IMR-90 (cell line): ENCODE measurements at regions not wholly inside any gene's neighbourhood (a gene's known extent, or its start where the extent isn't known, plus 50 kb on each side); places are given as distances from the start of the nearest gene placed in this dataset.
A peak's percentile ranks its signal among the peaks of the same experiment; 100 is the strongest.

ENCODE experiments used
- ATAC-seq: fragments of 200-7000 bp; cut with Tn5 transposase; 2 replicates; pipeline ENCODE4 v1.9.1; 2020; ENCODE audit warnings: low read depth, mild to moderate bottlenecking, moderate library complexity
- BruUV-seq: library from RNA; stranded (reverse); fragments of 400-500 nt; replicated peaks from 2 replicates; lab custom pipeline; 2021; lab: Mats Ljungman, UMichigan
- CTCF ChIA-PET: fragments of 300-600 bp; formaldehyde crosslinking; extraction: SDS; loops from one replicate; lab custom pipeline; 2021; ENCODE audit warnings: antibody characterized with exemption; lab: Yijun Ruan, JAX
- POLR2A ChIA-PET: fragments of 300-600 bp; sonication (Branson Sonifier 250); formaldehyde crosslinking; loops from one replicate; lab custom pipeline; 2022; ENCODE audit warnings: antibody characterized with exemption; ENCODE audit not compliant: unreplicated experiment; lab: Charles Lee
- DNase-seq: peaks from one replicate; pipeline ENCODE4 v3.0.0; 2013
- H2AFZ ChIP-seq: replicated peaks from 2 replicates; pipeline ENCODE3; 2013; ENCODE audit warnings: low read length, mild to moderate bottlenecking; ENCODE audit not compliant: poor library complexity
- H2AK5ac ChIP-seq: 2 replicates; pipeline ENCODE4 v1.6.1; 2013; ENCODE audit warnings: low read depth, low read length, inconsistent platforms
- H2AK9ac ChIP-seq: replicated peaks from 2 replicates; pipeline ENCODE3; 2013; ENCODE audit warnings: mild to moderate bottlenecking, low read depth, low read length, moderate library complexity; ENCODE audit not compliant: poor library complexity
- H2BK120ac ChIP-seq: 2 replicates; pipeline ENCODE4 v1.6.1; 2013; ENCODE audit warnings: low read depth, low read length, inconsistent platforms
- H2BK15ac ChIP-seq: 3 replicates; pipeline ENCODE4 v1.6.1; 2013; ENCODE audit warnings: low read depth, low read length, inconsistent platforms
- H2BK20ac ChIP-seq: 2 replicates; pipeline ENCODE4 v1.6.1; 2013; ENCODE audit warnings: low read depth, mild to moderate bottlenecking, inconsistent platforms, low read length, moderate library complexity
- H2BK5ac ChIP-seq: 2 replicates; pipeline ENCODE4 v1.6.1; 2013; ENCODE audit warnings: mild to moderate bottlenecking, low read depth, low read length, inconsistent platforms; ENCODE audit not compliant: poor library complexity, severe bottlenecking
- H3K14ac ChIP-seq: replicated peaks from 2 replicates; pipeline ENCODE4 v1.6.1; 2013; ENCODE audit warnings: low read depth, low read length, inconsistent platforms
- H3K18ac ChIP-seq: 2 replicates; pipeline ENCODE4 v1.6.1; 2013; ENCODE audit warnings: low read depth, low read length, control low read depth
- H3K23ac ChIP-seq: 2 replicates; pipeline ENCODE4 v1.6.1; 2013; ENCODE audit warnings: low read depth, low read length, inconsistent platforms
- H3K27ac ChIP-seq: 2 replicates; pipeline ENCODE4 v1.5.1; 2013; ENCODE audit warnings: mild to moderate bottlenecking, control low read depth, low read length; ENCODE audit not compliant: insufficient read depth
- H3K27me3 ChIP-seq: 2 replicates; pipeline ENCODE4 v1.6.1; 2013; ENCODE audit warnings: low read length; ENCODE audit not compliant: control insufficient read depth, insufficient read depth
- H3K36me3 ChIP-seq: 2 replicates; pipeline ENCODE4 v1.6.1; 2013; ENCODE audit warnings: low read length, mixed read lengths; ENCODE audit not compliant: control insufficient read depth, insufficient read depth
- H3K4ac ChIP-seq: 2 replicates; pipeline ENCODE4 v1.6.1; 2013; ENCODE audit warnings: low read depth, low read length, inconsistent platforms
- H3K4me1 ChIP-seq: 2 replicates; pipeline ENCODE4 v1.6.1; 2013; ENCODE audit warnings: low read length, mixed read lengths; ENCODE audit not compliant: control insufficient read depth, insufficient read depth
- H3K4me2 ChIP-seq: 2 replicates; pipeline ENCODE4 v1.6.1; 2013; ENCODE audit warnings: low read depth, mild to moderate bottlenecking, control low read depth, low read length, moderate library complexity
- H3K4me3 ChIP-seq: 2 replicates; pipeline ENCODE4 v1.5.1; 2013; ENCODE audit warnings: low read depth, mild to moderate bottlenecking, control low read depth, low read length, moderate library complexity; ENCODE audit not compliant: insufficient read depth
- H3K56ac ChIP-seq: 2 replicates; pipeline ENCODE4 v1.6.1; 2013; ENCODE audit warnings: low read length, inconsistent platforms; ENCODE audit not compliant: insufficient read depth; ENCODE audit errors: extremely low read depth
- H3K79me1 ChIP-seq, 2 experiments: 2 replicates each; pipeline ENCODE4 v1.6.1; 2013; ENCODE audit warnings: low read length in 2 of 2, inconsistent platforms in 1 of 2, low read depth in 1 of 2
- H3K9ac ChIP-seq: 2 replicates; pipeline ENCODE4 v1.6.1; 2013; ENCODE audit warnings: low read depth, low read length, control low read depth
- H3K9me1 ChIP-seq: 2 replicates; pipeline ENCODE4 v1.6.1; 2013; ENCODE audit warnings: low read length, inconsistent platforms; ENCODE audit not compliant: insufficient read depth
- H3K9me3 ChIP-seq: 2 replicates; pipeline ENCODE4 v1.6.1; 2013; ENCODE audit warnings: low read length; ENCODE audit not compliant: control insufficient read depth, insufficient read depth
- H4K20me1 ChIP-seq: 2 replicates; pipeline ENCODE4 v1.6.1; 2013; ENCODE audit warnings: low read length, inconsistent platforms; ENCODE audit not compliant: insufficient read depth
- H4K5ac ChIP-seq: 2 replicates; pipeline ENCODE4 v1.6.1; 2013; ENCODE audit warnings: mild to moderate bottlenecking, low read depth, low read length, control low read depth
- H4K8ac ChIP-seq, 2 experiments: 2 replicates each; pipeline ENCODE4 v1.6.1; 2013; ENCODE audit warnings: low read depth in 2 of 2, low read length in 2 of 2, control low read depth in 1 of 2, inconsistent platforms in 1 of 2
- H4K91ac ChIP-seq: 2 replicates; pipeline ENCODE4 v1.6.1; 2013; ENCODE audit warnings: low read depth, low read length, inconsistent platforms; ENCODE audit not compliant: insufficient read depth
- MXI1 ChIP-seq: IDR thresholded peaks from 2 replicates; pipeline ENCODE4 v1.6.1; 2012; ENCODE audit warnings: low read depth, mild to moderate bottlenecking, low read length, moderate library complexity, borderline replicate concordance
- WGBS, 2 experiments: methylation state at CpG; one replicate each; pipeline versions ENCODE4 v1.1.5 to v1.1.7; 2013; ENCODE audit warnings: missing lambda C conversion rate in 2 of 2; ENCODE audit not compliant: insufficient read length in 1 of 2; ENCODE audit errors: extremely low coverage in 2 of 2; 5-methylcytosine and 5-hydroxymethylcytosine counted together
- dilution Hi-C: fragments of 300-500 bp; cut with HindIII; formaldehyde crosslinking; loops from one replicate; pipeline ENCODE4 v1.14.3; 2018; ENCODE audit warnings: low sequenced_read_pairs; ENCODE audit not compliant: unreplicated experiment
- in situ Hi-C: fragments of 300-500 bp; cut with MboI; formaldehyde crosslinking; loops from 3 replicates; pipeline ENCODE4 v1.14.3; 2019; ENCODE audit warnings: low sequenced_read_pairs, inconsistent platforms, mixed read lengths
- intact Hi-C: fragments of 100-400 bp; cut with micrococcal nuclease; formaldehyde crosslinking; loops from 2 replicates; pipeline ENCODE4 v1.10.0; 2022

- no peak overlapping the region for H3K56ac ChIP-seq
- no peak overlapping the region for H2AFZ ChIP-seq
- no peak overlapping the region for H2BK15ac ChIP-seq
- dilution Hi-C loops (no loop called here), intact Hi-C loops (no loop called here), in situ Hi-C loops (loop anchor here (10.0 to 25.0 kb wide), 2 partner anchors 235 to 827 kb away; no protein-coding TSS in a partner anchor)
- 80% methylated on average over 4 of the region's 8 CpGs; no CpG with 5 or more reads in 1 of the 2 experiments for WGBS, 2 experiments
- no peak for TF ChIP-seq MXI1
- H2AK9ac ChIP-seq: no peak overlapping the region
- no peak overlapping the region for H3K4ac ChIP-seq
- no peak overlapping the region for H3K18ac ChIP-seq
- no peak for ATAC-seq
- CTCF ChIA-PET: interaction anchor here (0.6 to 2.1 kb wide), 3 partner anchors 7 to 235 kb away, joined by 4 to 10 read pairs (median 5); no protein-coding TSS in a partner anchor
- H3K27ac ChIP-seq: no peak overlapping the region
- peak; percentile 67 for DNase-seq
- POLR2A ChIA-PET: no interaction called here
- H4K20me1 ChIP-seq: no peaks in the 10 kb centered on the region; the same call in 1 of the 2 replicates
- no peak overlapping the region for H4K5ac ChIP-seq
- peaks cover 8% of the 10 kb centered on the region; the same call in 1 of the 2 replicates for H3K9me1 ChIP-seq
- no peaks in the 10 kb centered on the region for H3K9me3 ChIP-seq
- no peak overlapping the region for H3K9ac ChIP-seq
- H3K36me3 ChIP-seq: no peaks in the 10 kb centered on the region
- H3K14ac ChIP-seq: no peak overlapping the region
- H4K91ac ChIP-seq: no peak overlapping the region
- H3K4me1 ChIP-seq: peaks cover 7% of the 10 kb centered on the region; the same call in 1 of the 2 replicates
- no peak overlapping the region for H3K23ac ChIP-seq
- H3K4me2 ChIP-seq: no peak overlapping the region
- no TSS peak for BruUV-seq
- H3K4me3 ChIP-seq: no peak overlapping the region
- H2AK5ac ChIP-seq: no peak overlapping the region
- no peaks in the 10 kb centered on the region for H3K27me3 ChIP-seq
- H3K79me1 ChIP-seq: peaks cover 3 to 18% of the 10 kb centered on the region in 2 experiments; a peak in 3 of 4 replicates
- H2BK5ac ChIP-seq: no peak overlapping the region
- H2BK20ac ChIP-seq: no peak overlapping the region
- H4K8ac ChIP-seq: no peak overlapping the region
- no peak overlapping the region for H2BK120ac ChIP-seq
Observed at GRCh38 chr14:100410056-100410565, 87.0 kb downstream of the SLC25A47 start.
